ENCODE measurements at regions not wholly inside any gene's neighbourhood (a gene's known extent, or its start where the extent isn't known, plus 50 kb on each side); places are given as distances from the start of the nearest gene placed in this dataset.

GRCh38 chr3:79917561-79917960 lies 149.8 kb upstream of the ROBO1 start:
- DNase-seq, result no peak

- DNase-seq, result no peak
Observed at GRCh38 chr3:79910337-79910736, 142.5 kb upstream of the ROBO1 start.

GRCh38 chr3:79906106-79906505 lies 138.3 kb upstream of the ROBO1 start:
- DNase-seq, result no peak

- DNase-seq, result no peak
Observed at GRCh38 chr3:79902151-79902550, 134.4 kb upstream of the ROBO1 start.

- DNase-seq, result no peak
Observed at GRCh38 chr3:79898907-79899306, 131.1 kb upstream of the ROBO1 start.

GRCh38 chr3:79896086-79896485 lies 128.3 kb upstream of the ROBO1 start:
- no peak for DNase-seq

GRCh38 chr3:79887213-79887612 lies 119.4 kb upstream of the ROBO1 start:
- no peak for DNase-seq

- no peak for DNase-seq
Observed at GRCh38 chr3:79886204-79886603, 118.4 kb upstream of the ROBO1 start.

GRCh38 chr3:79885407-79885806 lies 117.6 kb upstream of the ROBO1 start:
- no peak for DNase-seq

GRCh38 chr3:79884354-79884753 lies 116.6 kb upstream of the ROBO1 start:
- DNase-seq, result no peak

- DNase-seq, result no peak
Observed at GRCh38 chr3:79881431-79881830, 113.6 kb upstream of the ROBO1 start.

- DNase-seq, result no peak
Observed at GRCh38 chr3:79878708-79879107, 110.9 kb upstream of the ROBO1 start.

GRCh38 chr3:79874646-79875045 lies 106.8 kb upstream of the ROBO1 start:
- DNase-seq, result no peak

- DNase-seq, result no peak
Observed at GRCh38 chr3:79872483-79872882, 104.7 kb upstream of the ROBO1 start.

- DNase-seq, result no peak
Observed at GRCh38 chr3:79871656-79872055, 103.9 kb upstream of the ROBO1 start.

GRCh38 chr3:79870313-79870620 lies 102.5 kb upstream of the ROBO1 start:
- no peak for DNase-seq

GRCh38 chr3:79869461-79870312 lies 101.9 kb upstream of the ROBO1 start:
- no peak for DNase-seq

GRCh38 chr3:79866162-79866561 lies 98.4 kb upstream of the ROBO1 start:
- no peak for DNase-seq

- no peak for DNase-seq
Observed at GRCh38 chr3:79864077-79864476, 96.3 kb upstream of the ROBO1 start.

- DNase-seq, result no peak
Observed at GRCh38 chr3:79848876-79849275, 81.1 kb upstream of the ROBO1 start.

GRCh38 chr3:79847928-79848327 lies 80.1 kb upstream of the ROBO1 start:
- DNase-seq, result no peak

- DNase-seq, result no peak
Observed at GRCh38 chr3:79846148-79846933, 78.5 kb upstream of the ROBO1 start.

- no peak for DNase-seq
Observed at GRCh38 chr3:79845546-79845945, 77.7 kb upstream of the ROBO1 start.

GRCh38 chr3:79844176-79844575 lies 76.4 kb upstream of the ROBO1 start:
- DNase-seq, result no peak

GRCh38 chr3:79843180-79843579 lies 75.4 kb upstream of the ROBO1 start:
- no peak for DNase-seq
